ENCODE measurements at regions not wholly inside any gene's neighbourhood (a gene's known extent, or its start where the extent isn't known, plus 50 kb on each side); places are given as distances from the start of the nearest gene placed in this dataset.
A peak's percentile ranks its signal among the peaks of the same experiment; 100 is the strongest.

DNA sequence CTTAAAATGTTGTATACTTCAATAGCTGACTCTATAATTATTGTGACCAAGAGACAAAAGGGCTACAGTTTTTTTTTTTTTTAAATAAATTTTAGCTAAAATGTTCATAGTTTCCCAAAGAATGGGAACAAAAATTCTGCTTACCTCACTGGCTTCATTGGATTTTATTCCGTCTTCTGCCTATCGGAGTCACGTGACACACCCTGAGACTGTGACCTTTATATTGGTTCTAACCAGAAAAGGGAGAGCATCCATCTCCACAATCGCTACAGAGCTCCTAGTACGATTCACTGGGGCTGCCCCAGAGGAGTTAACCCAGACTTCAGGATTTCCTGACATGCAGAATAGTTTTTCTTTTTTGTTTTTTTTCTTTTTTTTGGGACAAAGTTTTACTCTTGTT is 203.6 kb upstream of the SLC35G4 start (continued):
- TF ChIP-seq BRD4 (IDR thresholded peaks at IDR 0.05), result no peak
- TF ChIP-seq RAD51 (IDR thresholded peaks at IDR 0.05; ENCODE audit: borderline replicate concordance, low read depth), result peak; percentile 63; the same call in 1 of the 2 replicates

DNA sequence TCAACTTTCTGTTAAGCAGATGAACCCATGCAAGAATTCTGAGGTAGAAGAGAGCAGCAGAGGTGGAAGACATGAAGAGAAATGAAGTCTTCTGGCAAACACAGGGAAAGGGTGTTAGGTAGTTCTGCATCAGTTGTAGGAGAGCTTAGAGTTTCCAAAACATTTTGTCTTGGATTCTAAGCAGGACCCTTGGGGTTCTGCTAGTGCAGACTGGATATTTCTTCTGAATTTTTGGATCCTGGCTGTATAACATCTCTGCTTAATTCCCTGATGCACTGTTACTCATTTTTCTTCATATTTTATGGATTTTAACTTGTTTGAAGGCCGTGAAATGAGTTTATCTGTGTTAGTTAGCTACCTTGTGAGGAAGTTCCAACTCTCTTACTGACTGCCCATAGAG is 208.7 kb upstream of the SLC35G4 start:
- Histone ChIP-seq H3K9me3 (replicated peaks; ENCODE audit: control insufficient read depth, insufficient read depth, low read depth, low read length) (no peaks in the 10 kb centered on the region), H3K27ac (ENCODE audit: extremely low read depth, low read depth, low read length) (no peak overlapping the region), H3K4me1 (replicated peaks in 1 of 2; ENCODE audit: control insufficient read depth in 2 of 2, insufficient read depth in 2 of 2, low read length in 2 of 2) (no peaks in the 10 kb centered on the region), H3K4me2 (ENCODE audit: insufficient read depth, low read length) (no peak overlapping the region), H3K27me3 (ENCODE audit: control insufficient read depth in 2 of 2, insufficient read depth in 2 of 2, low read length in 2 of 2) (0 out of 5 replicates have a peak, but pooled peaks cover 0 to 2% of the 10 kb centered on the region in 2 experiments), H3K36me3 (ENCODE audit: control insufficient read depth, insufficient read depth, low read length) (no peaks in the 10 kb centered on the region), H3K4me3 (no peak overlapping the region), H3K79me2 (ENCODE audit: control insufficient read depth, insufficient read depth, low read length) (no peaks in the 10 kb centered on the region), H3K9me1 (ENCODE audit: control insufficient read depth, insufficient read depth, low read length) (no peaks in the 10 kb centered on the region), H4K20me1 (replicated peaks; ENCODE audit: control insufficient read depth, insufficient read depth, low read length) (no peaks in the 10 kb centered on the region), H3K9ac (ENCODE audit: insufficient read depth in 1 of 2, low read depth in 2 of 2, low read length in 2 of 2) (no peak overlapping the region), H2AFZ (ENCODE audit: low read depth, low read length) (no peak overlapping the region)
- ATAC-seq (no peak), DNase-seq (ENCODE audit: extremely low read depth in 1 of 4, low spot score in 3 of 4) (no peak), FAIRE-seq (no peak)
- 0% methylated on average over 1 of the region's 1 CpG for WGBS (ENCODE audit: insufficient coverage, low coverage, missing lambda C conversion rate)
- ChIA-PET POLR2A (no interaction called here), CTCF (ENCODE audit: low intra/inter-chr PET ratio) (no interaction called here)
- in situ Hi-C loops (cut with MboI), result no loop called here
- TF ChIP-seq SIN3A (IDR thresholded peaks at IDR 0.05; ENCODE audit: borderline replicate concordance in 2 of 2, control insufficient read depth in 1 of 2, low read depth in 2 of 2, low read length in 2 of 2), result no peak
- TF ChIP-seq PRPF4 (IDR thresholded peaks at IDR 0.05; ENCODE audit: insufficient read depth, low read depth, low read length, poor library complexity, severe bottlenecking), result no peak
- TF ChIP-seq L3MBTL2 (IDR thresholded peaks at IDR 0.05), result no peak
- no peak for TF ChIP-seq RBM17 (IDR thresholded peaks at IDR 0.05; ENCODE audit: borderline replicate concordance, low read depth, low read length)
- TF ChIP-seq, protein P1, sequence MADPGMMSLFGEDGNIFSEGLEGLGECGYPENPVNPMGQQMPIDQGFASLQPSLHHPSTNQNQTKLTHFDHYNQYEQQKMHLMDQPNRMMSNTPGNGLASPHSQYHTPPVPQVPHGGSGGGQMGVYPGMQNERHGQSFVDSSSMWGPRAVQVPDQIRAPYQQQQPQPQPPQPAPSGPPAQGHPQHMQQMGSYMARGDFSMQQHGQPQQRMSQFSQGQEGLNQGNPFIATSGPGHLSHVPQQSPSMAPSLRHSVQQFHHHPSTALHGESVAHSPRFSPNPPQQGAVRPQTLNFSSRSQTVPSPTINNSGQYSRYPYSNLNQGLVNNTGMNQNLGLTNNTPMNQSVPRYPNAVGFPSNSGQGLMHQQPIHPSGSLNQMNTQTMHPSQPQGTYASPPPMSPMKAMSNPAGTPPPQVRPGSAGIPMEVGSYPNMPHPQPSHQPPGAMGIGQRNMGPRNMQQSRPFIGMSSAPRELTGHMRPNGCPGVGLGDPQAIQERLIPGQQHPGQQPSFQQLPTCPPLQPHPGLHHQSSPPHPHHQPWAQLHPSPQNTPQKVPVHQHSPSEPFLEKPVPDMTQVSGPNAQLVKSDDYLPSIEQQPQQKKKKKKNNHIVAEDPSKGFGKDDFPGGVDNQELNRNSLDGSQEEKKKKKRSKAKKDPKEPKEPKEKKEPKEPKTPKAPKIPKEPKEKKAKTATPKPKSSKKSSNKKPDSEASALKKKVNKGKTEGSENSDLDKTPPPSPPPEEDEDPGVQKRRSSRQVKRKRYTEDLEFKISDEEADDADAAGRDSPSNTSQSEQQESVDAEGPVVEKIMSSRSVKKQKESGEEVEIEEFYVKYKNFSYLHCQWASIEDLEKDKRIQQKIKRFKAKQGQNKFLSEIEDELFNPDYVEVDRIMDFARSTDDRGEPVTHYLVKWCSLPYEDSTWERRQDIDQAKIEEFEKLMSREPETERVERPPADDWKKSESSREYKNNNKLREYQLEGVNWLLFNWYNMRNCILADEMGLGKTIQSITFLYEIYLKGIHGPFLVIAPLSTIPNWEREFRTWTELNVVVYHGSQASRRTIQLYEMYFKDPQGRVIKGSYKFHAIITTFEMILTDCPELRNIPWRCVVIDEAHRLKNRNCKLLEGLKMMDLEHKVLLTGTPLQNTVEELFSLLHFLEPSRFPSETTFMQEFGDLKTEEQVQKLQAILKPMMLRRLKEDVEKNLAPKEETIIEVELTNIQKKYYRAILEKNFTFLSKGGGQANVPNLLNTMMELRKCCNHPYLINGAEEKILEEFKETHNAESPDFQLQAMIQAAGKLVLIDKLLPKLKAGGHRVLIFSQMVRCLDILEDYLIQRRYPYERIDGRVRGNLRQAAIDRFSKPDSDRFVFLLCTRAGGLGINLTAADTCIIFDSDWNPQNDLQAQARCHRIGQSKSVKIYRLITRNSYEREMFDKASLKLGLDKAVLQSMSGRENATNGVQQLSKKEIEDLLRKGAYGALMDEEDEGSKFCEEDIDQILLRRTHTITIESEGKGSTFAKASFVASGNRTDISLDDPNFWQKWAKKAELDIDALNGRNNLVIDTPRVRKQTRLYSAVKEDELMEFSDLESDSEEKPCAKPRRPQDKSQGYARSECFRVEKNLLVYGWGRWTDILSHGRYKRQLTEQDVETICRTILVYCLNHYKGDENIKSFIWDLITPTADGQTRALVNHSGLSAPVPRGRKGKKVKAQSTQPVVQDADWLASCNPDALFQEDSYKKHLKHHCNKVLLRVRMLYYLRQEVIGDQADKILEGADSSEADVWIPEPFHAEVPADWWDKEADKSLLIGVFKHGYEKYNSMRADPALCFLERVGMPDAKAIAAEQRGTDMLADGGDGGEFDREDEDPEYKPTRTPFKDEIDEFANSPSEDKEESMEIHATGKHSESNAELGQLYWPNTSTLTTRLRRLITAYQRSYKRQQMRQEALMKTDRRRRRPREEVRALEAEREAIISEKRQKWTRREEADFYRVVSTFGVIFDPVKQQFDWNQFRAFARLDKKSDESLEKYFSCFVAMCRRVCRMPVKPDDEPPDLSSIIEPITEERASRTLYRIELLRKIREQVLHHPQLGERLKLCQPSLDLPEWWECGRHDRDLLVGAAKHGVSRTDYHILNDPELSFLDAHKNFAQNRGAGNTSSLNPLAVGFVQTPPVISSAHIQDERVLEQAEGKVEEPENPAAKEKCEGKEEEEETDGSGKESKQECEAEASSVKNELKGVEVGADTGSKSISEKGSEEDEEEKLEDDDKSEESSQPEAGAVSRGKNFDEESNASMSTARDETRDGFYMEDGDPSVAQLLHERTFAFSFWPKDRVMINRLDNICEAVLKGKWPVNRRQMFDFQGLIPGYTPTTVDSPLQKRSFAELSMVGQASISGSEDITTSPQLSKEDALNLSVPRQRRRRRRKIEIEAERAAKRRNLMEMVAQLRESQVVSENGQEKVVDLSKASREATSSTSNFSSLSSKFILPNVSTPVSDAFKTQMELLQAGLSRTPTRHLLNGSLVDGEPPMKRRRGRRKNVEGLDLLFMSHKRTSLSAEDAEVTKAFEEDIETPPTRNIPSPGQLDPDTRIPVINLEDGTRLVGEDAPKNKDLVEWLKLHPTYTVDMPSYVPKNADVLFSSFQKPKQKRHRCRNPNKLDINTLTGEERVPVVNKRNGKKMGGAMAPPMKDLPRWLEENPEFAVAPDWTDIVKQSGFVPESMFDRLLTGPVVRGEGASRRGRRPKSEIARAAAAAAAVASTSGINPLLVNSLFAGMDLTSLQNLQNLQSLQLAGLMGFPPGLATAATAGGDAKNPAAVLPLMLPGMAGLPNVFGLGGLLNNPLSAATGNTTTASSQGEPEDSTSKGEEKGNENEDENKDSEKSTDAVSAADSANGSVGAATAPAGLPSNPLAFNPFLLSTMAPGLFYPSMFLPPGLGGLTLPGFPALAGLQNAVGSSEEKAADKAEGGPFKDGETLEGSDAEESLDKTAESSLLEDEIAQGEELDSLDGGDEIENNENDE (IDR thresholded peaks at IDR 0.05; ENCODE audit: low read depth, low read length), result no peak
- TF ChIP-seq MCM7 (IDR thresholded peaks at IDR 0.05), result no peak
- BruUV-seq (replicated peaks), result no TSS peak
- intact Hi-C loops (cut with micrococcal nuclease), result no loop called here

Measured in K562 (cell line).